GM21526 (cell line): ENCODE measurements at regions not wholly inside any gene's neighbourhood (a gene's known extent, or its start where the extent isn't known, plus 50 kb on each side); places are given as distances from the start of the nearest gene placed in this dataset.

Experiments used
- ATAC-seq: cut with Tn5 transposase; IDR thresholded peaks from one replicate; pipeline ENCODE4 v1.9.1; 2021; ENCODE audit warnings: moderate library complexity; ENCODE audit not compliant: unreplicated experiment, low FRiP score

DNA sequence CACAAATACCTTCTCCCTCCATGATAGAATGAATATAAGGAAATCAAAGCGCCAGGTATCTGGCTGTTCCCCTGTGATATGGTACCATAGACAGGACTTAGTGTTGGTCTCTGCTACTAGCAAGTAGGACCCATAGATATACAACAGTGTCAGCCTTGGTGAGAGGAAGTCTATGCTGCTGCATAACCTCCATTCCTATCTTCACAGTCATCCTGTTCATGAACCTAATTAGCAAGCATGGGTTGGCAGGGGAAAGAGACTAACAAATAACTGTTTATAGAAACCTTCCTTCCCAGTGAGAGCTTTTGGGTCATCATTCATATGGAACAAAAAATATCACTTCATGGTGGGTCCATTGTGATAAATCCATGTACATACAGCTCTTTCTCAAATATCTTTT is 188.9 kb upstream of the FAM98A start:
- ATAC-seq: no peak

DNA sequence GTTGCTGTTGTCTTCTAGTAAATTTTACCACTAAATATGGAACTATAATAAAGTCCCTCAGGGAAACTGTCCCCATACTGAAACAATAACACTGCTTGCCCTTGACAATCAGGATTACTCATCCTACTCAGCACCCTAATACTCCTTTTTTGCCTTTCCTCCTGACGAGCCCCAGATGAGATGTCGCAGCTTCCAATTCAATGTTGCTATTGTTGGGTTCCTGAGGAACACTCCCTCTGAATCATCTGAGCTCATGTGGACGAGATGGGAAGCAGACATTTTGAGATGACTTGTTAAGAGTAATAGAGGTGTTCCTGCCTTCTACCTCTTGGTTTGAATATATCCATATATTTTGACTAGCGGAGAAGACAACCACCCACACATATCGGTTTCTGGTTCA is 187.8 kb upstream of the FAM98A start:
- ATAC-seq: no peak

DNA sequence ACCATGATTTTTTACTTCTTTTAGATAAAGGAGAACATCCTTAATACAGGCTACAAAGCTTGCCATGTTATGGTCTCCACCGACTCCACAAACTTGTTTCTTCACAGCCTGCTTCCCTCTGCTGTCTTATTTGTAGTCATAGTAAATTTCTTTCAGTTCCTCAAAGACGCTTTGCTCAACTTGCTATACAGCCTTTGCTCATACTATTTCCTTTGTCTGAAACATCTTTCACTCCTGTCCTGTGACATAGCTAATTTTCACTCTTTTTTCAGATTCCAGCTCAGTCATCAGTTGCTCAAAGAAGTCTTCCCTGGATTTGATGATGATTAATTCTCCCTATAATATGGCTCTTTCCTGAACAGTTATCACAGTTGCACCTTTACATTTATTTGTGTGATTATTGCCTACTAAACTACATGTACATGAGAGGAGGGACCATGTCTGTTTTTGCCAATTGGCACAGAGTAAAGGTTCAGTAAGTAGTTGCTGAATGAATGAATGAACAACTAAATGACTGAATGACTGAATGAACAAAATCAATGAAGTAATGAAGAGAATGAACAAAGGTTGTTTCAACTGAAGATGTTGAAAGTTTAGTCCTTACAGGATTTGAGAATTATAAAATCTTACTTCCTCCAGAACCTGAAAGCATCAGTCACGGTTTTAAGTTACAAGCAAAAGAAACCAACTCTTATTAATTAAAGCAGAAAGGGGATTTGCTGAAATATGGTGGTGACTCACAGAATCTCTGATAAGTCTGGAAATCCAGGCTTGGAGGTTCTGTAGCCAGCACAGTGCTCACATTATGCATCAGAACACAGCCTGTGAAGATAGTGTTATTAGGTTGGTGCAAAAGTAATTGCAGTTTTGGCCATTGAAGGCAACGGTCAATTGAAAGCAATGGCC is 186.4 kb upstream of the FAM98A start:
- ATAC-seq: peak; percentile 93

- no peak for ATAC-seq
Measured at GRCh38 chr2:33784488-33784887, 185.4 kb upstream of the FAM98A start.

GRCh38 chr2:33782395-33783230 is 183.5 kb upstream of the FAM98A start:
- no peak for ATAC-seq

- no peak for ATAC-seq
Measured at GRCh38 chr2:33777786-33778185, 178.7 kb upstream of the FAM98A start.

DNA sequence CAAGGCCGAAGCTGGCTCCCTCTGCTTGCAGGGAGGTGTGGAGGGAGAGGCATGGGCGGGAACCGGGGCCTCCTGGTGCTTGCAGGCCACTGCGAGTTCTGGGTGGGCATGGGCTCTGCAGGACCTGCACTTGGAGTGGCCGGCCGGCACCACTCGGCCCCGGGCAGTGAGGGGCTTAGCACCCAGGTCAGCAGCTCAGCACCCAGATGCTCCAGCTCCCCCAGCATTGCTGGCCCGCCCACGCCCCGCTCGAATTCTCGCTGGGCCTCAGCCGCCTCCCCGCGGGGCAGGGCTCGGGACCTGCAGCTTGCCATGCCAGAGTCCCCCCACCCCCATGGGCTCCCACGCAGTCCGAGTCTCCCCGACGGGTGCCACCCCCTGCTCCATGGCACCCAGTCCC is 176.2 kb upstream of the FAM98A start:
- ATAC-seq: no peak

GRCh38 chr2:33770023-33770422 is 170.9 kb upstream of the FAM98A start:
- no peak for ATAC-seq

- ATAC-seq: no peak
Measured at GRCh38 chr2:33766175-33766574, 167.1 kb upstream of the FAM98A start.

GRCh38 chr2:33765122-33765521 is 166.0 kb upstream of the FAM98A start:
- no peak for ATAC-seq

GRCh38 chr2:33764551-33764950 is 165.5 kb upstream of the FAM98A start:
- ATAC-seq: no peak

DNA sequence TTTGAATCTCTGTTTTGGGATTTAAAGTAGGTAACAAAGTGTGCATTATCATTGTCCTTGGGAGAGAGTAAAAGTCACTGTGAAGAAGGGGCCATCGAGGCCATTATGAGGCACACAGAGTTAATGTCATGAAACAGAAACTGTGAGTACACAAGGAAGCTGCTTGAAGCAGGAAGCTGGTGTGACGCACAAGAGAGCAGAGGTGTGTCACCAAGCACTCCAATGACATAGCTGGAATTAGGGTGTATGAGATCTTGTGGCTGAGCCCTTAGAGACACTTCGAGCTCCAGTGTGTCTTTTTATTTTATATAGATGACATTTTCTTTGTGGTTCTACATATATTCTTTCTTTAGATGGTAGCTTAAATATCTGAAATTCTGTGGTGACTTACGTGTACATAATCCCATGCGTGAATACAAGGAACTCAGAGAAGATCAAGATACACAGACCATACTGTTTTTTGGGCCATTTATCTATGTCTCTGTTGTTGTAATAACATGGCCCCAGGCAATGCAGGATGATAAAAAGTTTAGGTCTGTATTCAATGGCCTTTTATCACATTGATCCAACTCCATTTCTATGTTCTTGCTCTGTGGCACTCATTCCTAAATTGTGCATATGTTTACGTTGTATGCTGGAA is 164.7 kb upstream of the FAM98A start:
- ATAC-seq: no peak

- ATAC-seq: no peak
Measured at GRCh38 chr2:33762636-33763035, 163.5 kb upstream of the FAM98A start.

GRCh38 chr2:33746208-33746800 is 147.2 kb upstream of the FAM98A start:
- no peak for ATAC-seq

DNA sequence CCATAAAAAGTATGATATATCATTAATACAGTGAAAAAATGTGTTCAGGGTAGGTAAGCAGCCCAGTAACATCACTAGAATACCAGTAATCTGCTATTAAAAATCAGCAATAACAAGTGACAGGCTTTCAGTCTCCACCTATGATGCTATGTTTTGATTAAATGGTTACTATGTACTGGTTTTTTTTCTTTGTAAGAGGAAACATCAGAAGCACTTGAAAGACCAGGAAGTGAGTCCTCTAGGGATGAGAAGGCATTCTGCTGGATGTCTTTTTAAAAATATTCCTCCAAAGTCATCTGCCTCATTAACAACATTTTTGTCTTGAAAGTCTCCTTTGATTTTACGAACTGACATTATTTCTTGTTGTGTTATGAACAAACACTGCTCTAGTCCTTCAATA is 136.0 kb upstream of the FAM98A start:
- no peak for ATAC-seq

DNA sequence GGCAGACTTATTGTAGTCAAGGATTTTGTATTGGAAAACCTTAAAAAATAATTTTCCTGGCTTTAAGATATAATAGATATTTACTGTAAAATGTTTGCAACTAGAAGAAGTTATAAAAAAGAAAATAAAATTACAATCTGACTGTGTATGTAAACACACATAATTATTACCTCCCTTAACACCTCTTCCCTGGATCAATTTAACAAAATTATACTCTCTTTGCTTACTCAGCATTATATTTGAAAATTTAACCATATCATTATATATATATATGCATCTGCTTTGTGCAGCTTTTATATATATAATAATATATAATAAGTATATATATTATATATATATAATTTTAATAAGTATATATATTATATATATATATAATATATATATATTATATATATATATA is 131.7 kb upstream of the FAM98A start:
- no peak for ATAC-seq

DNA sequence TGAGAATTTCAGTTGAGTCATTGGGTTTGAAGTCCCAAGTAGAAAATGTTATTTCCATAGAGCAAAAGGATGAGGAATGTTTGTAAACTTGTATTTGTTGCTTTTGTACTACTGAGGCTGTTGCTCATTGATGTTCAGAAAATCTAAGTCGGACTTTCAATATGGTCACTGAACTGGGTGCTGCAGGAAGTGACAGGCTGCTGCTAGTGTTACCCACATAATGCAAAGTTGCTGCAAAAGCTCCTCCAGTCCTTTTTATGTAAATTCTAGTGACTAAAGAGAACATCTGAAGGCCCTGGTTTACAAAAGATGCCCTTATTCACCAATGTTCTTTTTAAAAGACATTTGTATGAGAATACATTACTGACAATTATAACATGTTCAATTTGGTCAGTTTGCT is 131.1 kb upstream of the FAM98A start:
- ATAC-seq: no peak

- no peak for ATAC-seq
Measured at GRCh38 chr2:33729353-33729752, 130.3 kb upstream of the FAM98A start.

DNA sequence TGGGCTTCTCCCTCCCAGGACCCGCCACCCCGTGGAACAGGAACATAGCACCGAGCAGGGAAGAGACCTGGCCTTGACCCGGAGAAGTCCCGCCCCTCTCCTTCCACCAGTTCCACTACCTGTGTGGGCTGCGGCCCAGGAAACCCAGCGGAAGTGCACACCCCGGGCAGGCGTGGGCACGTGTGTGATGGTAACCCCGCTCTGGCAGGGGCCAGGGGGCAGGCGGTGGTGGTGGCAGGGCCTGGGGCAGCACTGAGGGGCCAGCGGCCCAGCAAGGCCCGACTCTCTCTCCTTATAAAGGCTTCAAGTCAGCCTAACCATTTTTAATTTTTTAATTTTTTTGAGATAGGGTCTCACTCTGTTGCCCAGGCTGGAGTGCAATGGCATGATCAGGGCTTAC is 129.0 kb upstream of the FAM98A start:
- no peak for ATAC-seq

DNA sequence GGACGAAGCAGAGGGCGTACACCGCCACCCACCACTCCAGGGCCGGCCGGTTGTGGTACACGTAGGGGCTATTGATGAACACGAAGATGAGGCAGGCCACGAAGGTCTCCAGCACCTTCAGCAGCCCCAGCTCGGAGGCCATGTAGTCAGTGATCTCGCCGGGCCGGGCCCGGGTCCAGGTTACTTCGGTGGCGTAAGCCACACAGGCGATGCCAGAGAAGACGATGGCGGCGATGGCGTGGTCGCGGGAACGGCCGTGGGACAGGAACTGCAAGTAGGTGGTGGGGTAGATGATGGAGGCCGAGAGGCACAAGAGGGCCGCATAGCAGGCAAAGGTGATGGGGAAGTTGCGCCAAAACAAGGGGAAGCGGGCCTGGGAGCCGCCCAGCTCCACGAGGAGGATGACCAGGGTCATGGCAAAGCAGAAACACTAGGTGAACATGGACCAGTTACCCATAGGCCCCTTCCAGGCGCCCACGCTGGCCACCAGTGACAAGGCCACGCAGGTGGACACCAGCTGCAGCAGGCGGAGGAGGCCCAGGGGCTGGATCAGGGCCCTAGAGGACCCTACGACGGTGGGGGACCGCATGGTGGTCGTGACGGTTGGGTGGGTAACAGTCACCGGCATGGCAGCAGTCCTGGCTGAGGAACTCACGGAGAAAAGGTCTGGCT is 128.4 kb upstream of the FAM98A start:
- no peak for ATAC-seq
